Activated CD8-positive, alpha-beta memory T cell treated with anti-CD3 and anti-CD28 coated beads for 4 hours (primary cell): ENCODE measurements at regions not wholly inside any gene's neighbourhood (a gene's known extent, or its start where the extent isn't known, plus 50 kb on each side); places are given as distances from the start of the nearest gene placed in this dataset.
"Not testable (repeated sequence)": the region's sequence is repeated elsewhere in the genome, so short reads cannot be mapped to it uniquely, and the experiment has no call there.

Experiments
- DNase-seq, 2 donors: peaks; one replicate each; pipeline ENCODE4 v3.0.0-alpha.2; 2020; ENCODE audit warnings: low read depth in 2 of 2

GRCh38 chr1:209106237-209106741, 477.2 kb upstream of the CAMK1G start:
- DNase-seq: no peak

- no peak for DNase-seq
Observed at GRCh38 chr1:209106861-209107260, 476.7 kb upstream of the CAMK1G start.

- DNase-seq: no peak
Observed at GRCh38 chr1:209107535-209107934, 476.0 kb upstream of the CAMK1G start.

GRCh38 chr1:209109001-209109785, 474.3 kb upstream of the CAMK1G start:
- DNase-seq: no peak

- DNase-seq: no peak
Observed at GRCh38 chr1:209113521-209113920, 470.0 kb upstream of the CAMK1G start.

GRCh38 chr1:209116705-209117104, 466.8 kb upstream of the CAMK1G start:
- no peak for DNase-seq

GRCh38 chr1:209123601-209124000, 459.9 kb upstream of the CAMK1G start:
- DNase-seq: no peak

GRCh38 chr1:209129091-209129490, 454.4 kb upstream of the CAMK1G start:
- DNase-seq: not testable (repeated sequence)

- DNase-seq: no peak
Observed at GRCh38 chr1:209130886-209131285, 452.6 kb upstream of the CAMK1G start.

GRCh38 chr1:209132736-209133467, 450.6 kb upstream of the CAMK1G start:
- DNase-seq: no peak

GRCh38 chr1:209134001-209134400, 449.5 kb upstream of the CAMK1G start:
- DNase-seq: no peak

- no peak for DNase-seq
Observed at GRCh38 chr1:209143916-209144315, 439.6 kb upstream of the CAMK1G start.

- no peak for DNase-seq
Observed at GRCh38 chr1:209150114-209150513, 433.4 kb upstream of the CAMK1G start.

GRCh38 chr1:209153411-209153810, 430.1 kb upstream of the CAMK1G start:
- DNase-seq: no peak

GRCh38 chr1:209154912-209155311, 428.6 kb upstream of the CAMK1G start:
- no peak for DNase-seq

- no peak for DNase-seq
Observed at GRCh38 chr1:209155546-209155945, 428.0 kb upstream of the CAMK1G start.

- no peak for DNase-seq
Observed at GRCh38 chr1:209156991-209157390, 426.5 kb upstream of the CAMK1G start.

- no peak for DNase-seq
Observed at GRCh38 chr1:209157546-209158249, 425.8 kb upstream of the CAMK1G start.

GRCh38 chr1:209158851-209159250, 424.7 kb upstream of the CAMK1G start:
- no peak for DNase-seq

GRCh38 chr1:209160230-209160629, 423.3 kb upstream of the CAMK1G start:
- DNase-seq: no peak

- DNase-seq: no peak
Observed at GRCh38 chr1:209162651-209163050, 420.9 kb upstream of the CAMK1G start.

GRCh38 chr1:209168204-209168603, 415.3 kb upstream of the CAMK1G start:
- no peak for DNase-seq
